Mucosa of gallbladder (tissue), 1 donor: ENCODE measurements at regions not wholly inside any gene's neighbourhood (a gene's known extent, or its start where the extent isn't known, plus 50 kb on each side); places are given as distances from the start of the nearest gene placed in this dataset.
"Not testable (repeated sequence)": the region's sequence is repeated elsewhere in the genome, so short reads cannot be mapped to it uniquely, and the experiment has no call there.

ENCODE experiments used
- DNase-seq: peaks from one replicate; pipeline ENCODE4 v3.0.0-alpha.2; 2020; ENCODE audit warnings: low spot score
- donor health status: DM: no; HTN: no; CAD: no.

- not testable (repeated sequence) for DNase-seq
Observed at GRCh38 chrX:35221391-35221790, 278.8 kb downstream of the FAM47B start.

- DNase-seq: no peak
Observed at GRCh38 chrX:35244088-35244741, 301.6 kb downstream of the FAM47B start.

GRCh38 chrX:35244796-35245508 lies 302.4 kb downstream of the FAM47B start:
- no peak for DNase-seq

- DNase-seq: no peak
Observed at GRCh38 chrX:35251226-35251625, 308.6 kb downstream of the FAM47B start.

- no peak for DNase-seq
Observed at GRCh38 chrX:35276115-35276514, 333.5 kb downstream of the FAM47B start.

- no peak for DNase-seq
Observed at GRCh38 chrX:35285289-35285962, 342.8 kb downstream of the FAM47B start.

- DNase-seq: no peak
Observed at GRCh38 chrX:35288657-35289056, 346.1 kb downstream of the FAM47B start.

GRCh38 chrX:35289952-35290351 lies 347.4 kb downstream of the FAM47B start:
- DNase-seq: no peak

- no peak for DNase-seq
Observed at GRCh38 chrX:35291013-35291412, 348.4 kb downstream of the FAM47B start.

- DNase-seq: no peak
Observed at GRCh38 chrX:35292522-35292921, 349.9 kb downstream of the FAM47B start.

- not testable (repeated sequence) for DNase-seq
Observed at GRCh38 chrX:35305037-35305436, 362.4 kb downstream of the FAM47B start.

- no peak for DNase-seq
Observed at GRCh38 chrX:35339796-35340195, 397.2 kb downstream of the FAM47B start.

- DNase-seq: no peak
Observed at GRCh38 chrX:35340465-35340864, 397.9 kb downstream of the FAM47B start.

GRCh38 chrX:35351212-35351611 lies 408.6 kb downstream of the FAM47B start:
- DNase-seq: no peak

- DNase-seq: no peak
Observed at GRCh38 chrX:35351795-35352483, 409.3 kb downstream of the FAM47B start.

GRCh38 chrX:35357656-35358055 lies 415.1 kb downstream of the FAM47B start:
- DNase-seq: no peak

GRCh38 chrX:35362866-35363265 lies 420.3 kb downstream of the FAM47B start:
- DNase-seq: no peak

GRCh38 chrX:35374116-35374515 lies 424.0 kb upstream of the MAGEB16 start:
- no peak for DNase-seq

- no peak for DNase-seq
Observed at GRCh38 chrX:35380808-35381700, 417.1 kb upstream of the MAGEB16 start.

GRCh38 chrX:35381709-35382108 lies 416.4 kb upstream of the MAGEB16 start:
- not testable (repeated sequence) for DNase-seq

GRCh38 chrX:35382966-35383365 lies 415.2 kb upstream of the MAGEB16 start:
- DNase-seq: no peak
